ENCODE measurements at regions not wholly inside any gene's neighbourhood (a gene's known extent, or its start where the extent isn't known, plus 50 kb on each side); places are given as distances from the start of the nearest gene placed in this dataset.

GRCh38 chr2:226410247-226410835 is 389.3 kb downstream of the IRS1 start:
- H3K36me3 ChIP-seq, result no peaks in the 10 kb centered on the region
- H3K9me3 ChIP-seq (replicated peaks), result no peaks in the 10 kb centered on the region
- H3K4me1 ChIP-seq, result no peaks in the 10 kb centered on the region
- no peak for TF ChIP-seq CTCF (IDR thresholded peaks at IDR 0.05; ENCODE audit: borderline replicate concordance)
- DNase-seq, result no peak
- no peak overlapping the region for H3K4me3 ChIP-seq
- intact Hi-C loops (cut with micrococcal nuclease), result no loop called here
- no peaks in the 10 kb centered on the region for H3K27me3 ChIP-seq (ENCODE audit: low read depth)
- no peak overlapping the region for H3K27ac ChIP-seq (replicated peaks)

GRCh38 chr2:226409134-226409533 is 390.5 kb downstream of the IRS1 start:
- intact Hi-C loops (cut with micrococcal nuclease), result no loop called here
- Histone ChIP-seq H3K36me3 (no peaks in the 10 kb centered on the region), H3K4me3 (no peak overlapping the region), H3K9me3 (replicated peaks) (no peaks in the 10 kb centered on the region), H3K27me3 (ENCODE audit: low read depth) (no peaks in the 10 kb centered on the region), H3K4me1 (no peaks in the 10 kb centered on the region), H3K27ac (replicated peaks) (no peak overlapping the region)
- TF ChIP-seq CTCF (IDR thresholded peaks at IDR 0.05; ENCODE audit: borderline replicate concordance), result no peak
- DNase-seq, result no peak

GRCh38 chr2:226408141-226408540 is 391.5 kb downstream of the IRS1 start:
- no peak for DNase-seq
- no peak for TF ChIP-seq CTCF (IDR thresholded peaks at IDR 0.05; ENCODE audit: borderline replicate concordance)
- no peak overlapping the region for H3K27ac ChIP-seq (replicated peaks)
- intact Hi-C loops (cut with micrococcal nuclease), result no loop called here
- H3K4me3 ChIP-seq, result no peak overlapping the region
- H3K4me1 ChIP-seq, result no peaks in the 10 kb centered on the region
- no peaks in the 10 kb centered on the region for H3K27me3 ChIP-seq (ENCODE audit: low read depth)
- no peaks in the 10 kb centered on the region for H3K9me3 ChIP-seq (replicated peaks)
- no peaks in the 10 kb centered on the region for H3K36me3 ChIP-seq

- Histone ChIP-seq H3K9me3 (replicated peaks) (no peaks in the 10 kb centered on the region), H3K4me3 (no peak overlapping the region), H3K27me3 (ENCODE audit: low read depth) (no peaks in the 10 kb centered on the region), H3K4me1 (no peaks in the 10 kb centered on the region), H3K27ac (replicated peaks) (no peak overlapping the region), H3K36me3 (no peaks in the 10 kb centered on the region)
- no peak for TF ChIP-seq CTCF (IDR thresholded peaks at IDR 0.05; ENCODE audit: borderline replicate concordance)
- no peak for DNase-seq
- intact Hi-C loops (cut with micrococcal nuclease), result no loop called here
Observed at GRCh38 chr2:226407135-226407534, 392.5 kb downstream of the IRS1 start.

- TF ChIP-seq CTCF (IDR thresholded peaks at IDR 0.05; ENCODE audit: borderline replicate concordance), result no peak
- no peak for DNase-seq
- H3K4me3 ChIP-seq, result no peak overlapping the region
Observed at GRCh38 chr2:226405465-226405864, 394.2 kb downstream of the IRS1 start.

More at GRCh38 chr2:226405465-226405864, 394.2 kb downstream of the IRS1 start:
- intact Hi-C loops (cut with micrococcal nuclease), result no loop called here
- Histone ChIP-seq H3K4me1 (no peaks in the 10 kb centered on the region), H3K9me3 (replicated peaks) (no peaks in the 10 kb centered on the region), H3K36me3 (no peaks in the 10 kb centered on the region), H3K27ac (replicated peaks) (no peak overlapping the region), H3K27me3 (ENCODE audit: low read depth) (no peaks in the 10 kb centered on the region)

Data from left ventricle myocardium inferior (tissue), 1 donor.